ENCODE measurements at regions not wholly inside any gene's neighbourhood (a gene's known extent, or its start where the extent isn't known, plus 50 kb on each side); places are given as distances from the start of the nearest gene placed in this dataset.

DNA sequence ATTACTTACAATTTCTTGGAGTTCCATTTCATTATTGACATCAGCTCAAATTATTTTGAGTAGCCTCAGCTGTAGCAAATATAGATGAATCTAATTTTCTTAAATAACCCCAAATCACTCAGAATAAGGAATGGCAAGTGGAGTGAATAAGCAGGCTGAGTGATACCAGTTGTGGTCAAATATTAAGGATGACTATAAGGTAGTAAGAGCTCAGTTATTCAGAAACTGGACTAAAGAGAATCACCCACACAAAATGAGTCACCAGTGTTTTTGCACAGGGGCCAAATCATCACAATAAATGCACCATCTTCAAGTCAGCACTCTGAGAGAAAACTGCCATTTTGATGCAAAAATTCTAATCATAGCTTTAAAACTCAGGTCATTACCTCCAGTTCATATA lies 128.9 kb upstream of the TARS1 start:
- TF ChIP-seq CTCF (IDR thresholded peaks at IDR 0.05; ENCODE audit: low read depth, low read length, poor library complexity, severe bottlenecking): no peak
- TF ChIP-seq EZH2phosphoT487 (IDR thresholded peaks at IDR 0.05; ENCODE audit: borderline replicate concordance, low read length): no peak

Data from DOHH2 (cell line).